Peyer's patch (tissue), 4 donors: ENCODE measurements at regions not wholly inside any gene's neighbourhood (a gene's known extent, or its start where the extent isn't known, plus 50 kb on each side); places are given as distances from the start of the nearest gene placed in this dataset.

Source experiments
- POLR2A ChIP-seq, 2 donors: fragments of 450-650 bp; IDR thresholded peaks; one replicate each; pipeline ENCODE4 v1.5.1; 2017; ENCODE audit warnings: antibody characterized with exemption in 2 of 2, mild to moderate bottlenecking in 2 of 2, moderate library complexity in 2 of 2
- TF ChIP-seq, protein P1 (sequence below), 6 experiments: fragments of 450-650 bp in 4 of 6; fragments of 200-600 bp in 2 of 6; sonication (generic) in 1 of 6; IDR thresholded peaks; one replicate each; pipeline ENCODE4 v1.5.1; 2017 to 2019; ENCODE audit warnings: antibody characterized with exemption in 6 of 6, mild to moderate bottlenecking in 3 of 6, moderate library complexity in 1 of 6

DNA sequence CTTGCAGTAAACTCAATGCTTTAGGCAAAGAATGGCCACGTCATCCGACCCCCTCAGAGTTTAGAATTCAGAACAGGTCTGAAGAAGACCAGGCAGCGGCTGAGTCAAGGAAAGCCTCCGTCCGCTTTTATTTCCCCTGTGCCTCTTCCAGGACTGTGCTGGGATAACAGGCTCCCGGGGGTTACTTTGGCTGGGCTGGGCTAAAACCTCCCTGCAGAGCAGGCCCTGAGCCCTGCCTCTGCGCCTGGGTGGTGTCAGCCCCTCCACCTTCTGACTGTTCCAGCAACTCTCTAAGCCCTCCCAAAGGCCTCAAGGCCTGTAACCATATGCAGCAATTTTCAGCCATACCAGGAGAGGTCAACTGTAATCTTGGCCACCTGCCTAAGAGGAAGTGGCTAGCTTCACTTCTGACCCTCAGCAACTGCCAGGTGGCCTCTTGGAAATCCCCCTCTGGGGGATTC lies 166.5 kb downstream of the RPIA start:
- TF ChIP-seq, protein P1, sequence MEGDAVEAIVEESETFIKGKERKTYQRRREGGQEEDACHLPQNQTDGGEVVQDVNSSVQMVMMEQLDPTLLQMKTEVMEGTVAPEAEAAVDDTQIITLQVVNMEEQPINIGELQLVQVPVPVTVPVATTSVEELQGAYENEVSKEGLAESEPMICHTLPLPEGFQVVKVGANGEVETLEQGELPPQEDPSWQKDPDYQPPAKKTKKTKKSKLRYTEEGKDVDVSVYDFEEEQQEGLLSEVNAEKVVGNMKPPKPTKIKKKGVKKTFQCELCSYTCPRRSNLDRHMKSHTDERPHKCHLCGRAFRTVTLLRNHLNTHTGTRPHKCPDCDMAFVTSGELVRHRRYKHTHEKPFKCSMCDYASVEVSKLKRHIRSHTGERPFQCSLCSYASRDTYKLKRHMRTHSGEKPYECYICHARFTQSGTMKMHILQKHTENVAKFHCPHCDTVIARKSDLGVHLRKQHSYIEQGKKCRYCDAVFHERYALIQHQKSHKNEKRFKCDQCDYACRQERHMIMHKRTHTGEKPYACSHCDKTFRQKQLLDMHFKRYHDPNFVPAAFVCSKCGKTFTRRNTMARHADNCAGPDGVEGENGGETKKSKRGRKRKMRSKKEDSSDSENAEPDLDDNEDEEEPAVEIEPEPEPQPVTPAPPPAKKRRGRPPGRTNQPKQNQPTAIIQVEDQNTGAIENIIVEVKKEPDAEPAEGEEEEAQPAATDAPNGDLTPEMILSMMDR (IDR thresholded peaks at IDR 0.05): no peak
- TF ChIP-seq POLR2A (IDR thresholded peaks at IDR 0.05): peak in 1 of 2 donors; percentile 25
